ENCODE measurements at regions not wholly inside any gene's neighbourhood (a gene's known extent, or its start where the extent isn't known, plus 50 kb on each side); places are given as distances from the start of the nearest gene placed in this dataset.

DNA sequence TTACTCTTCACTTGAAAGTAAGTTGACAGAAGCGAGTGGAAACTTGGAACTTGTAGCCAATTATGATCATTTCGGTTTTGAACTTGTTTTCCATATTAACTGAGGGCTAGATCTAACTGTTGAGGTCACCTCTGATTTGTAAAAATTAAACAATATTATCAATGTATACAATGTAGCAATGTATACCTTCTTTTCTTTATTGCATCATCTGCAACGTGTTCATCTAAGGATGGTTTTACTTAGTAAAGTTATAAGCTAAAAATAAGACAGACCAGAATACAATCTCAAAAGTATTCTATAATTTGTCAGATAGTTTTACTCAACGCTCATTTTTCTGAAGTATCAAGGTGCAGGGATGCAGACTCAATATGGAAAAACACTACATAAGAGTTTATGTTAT lies 435.0 kb upstream of the TNP1 start:
- peaks cover 20% of the 10 kb centered on the region for H3K27me3 ChIP-seq
- peaks cover 12% of the 10 kb centered on the region for H3K4me1 ChIP-seq (ENCODE audit: low read depth)
- H3K4me3 ChIP-seq: no peak overlapping the region
- no peak overlapping the region for H3K27ac ChIP-seq
- H3K36me3 ChIP-seq: no peaks in the 10 kb centered on the region
- DNase-seq (ENCODE audit: low read depth in 1 of 2, low spot score in 1 of 2): no peak
- TF ChIP-seq, protein P1, sequence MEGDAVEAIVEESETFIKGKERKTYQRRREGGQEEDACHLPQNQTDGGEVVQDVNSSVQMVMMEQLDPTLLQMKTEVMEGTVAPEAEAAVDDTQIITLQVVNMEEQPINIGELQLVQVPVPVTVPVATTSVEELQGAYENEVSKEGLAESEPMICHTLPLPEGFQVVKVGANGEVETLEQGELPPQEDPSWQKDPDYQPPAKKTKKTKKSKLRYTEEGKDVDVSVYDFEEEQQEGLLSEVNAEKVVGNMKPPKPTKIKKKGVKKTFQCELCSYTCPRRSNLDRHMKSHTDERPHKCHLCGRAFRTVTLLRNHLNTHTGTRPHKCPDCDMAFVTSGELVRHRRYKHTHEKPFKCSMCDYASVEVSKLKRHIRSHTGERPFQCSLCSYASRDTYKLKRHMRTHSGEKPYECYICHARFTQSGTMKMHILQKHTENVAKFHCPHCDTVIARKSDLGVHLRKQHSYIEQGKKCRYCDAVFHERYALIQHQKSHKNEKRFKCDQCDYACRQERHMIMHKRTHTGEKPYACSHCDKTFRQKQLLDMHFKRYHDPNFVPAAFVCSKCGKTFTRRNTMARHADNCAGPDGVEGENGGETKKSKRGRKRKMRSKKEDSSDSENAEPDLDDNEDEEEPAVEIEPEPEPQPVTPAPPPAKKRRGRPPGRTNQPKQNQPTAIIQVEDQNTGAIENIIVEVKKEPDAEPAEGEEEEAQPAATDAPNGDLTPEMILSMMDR (IDR thresholded peaks at IDR 0.05; ENCODE audit: low read depth, low read length): no peak
- H3K9me3 ChIP-seq (ENCODE audit: low read depth): no peaks in the 10 kb centered on the region

DNA sequence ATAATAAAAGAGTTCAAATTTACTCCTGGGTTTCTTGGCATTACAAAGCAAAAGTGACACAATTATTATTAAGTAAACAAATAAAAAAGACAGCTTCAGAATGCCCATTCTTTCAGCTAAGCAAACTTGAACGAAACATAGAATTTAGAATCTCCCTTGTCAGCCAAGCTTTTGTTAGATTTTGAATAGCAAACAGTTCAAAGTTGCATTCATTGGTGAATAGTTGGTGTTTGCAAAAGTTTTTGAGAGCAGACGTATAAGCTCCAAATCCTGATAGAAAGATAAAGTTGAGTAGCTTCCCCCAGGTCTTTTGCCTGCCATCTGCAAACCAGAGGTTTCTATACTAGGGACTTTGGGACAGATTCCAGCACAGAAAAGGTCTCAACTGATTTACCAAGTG lies 434.3 kb upstream of the TNP1 start:
- TF ChIP-seq, protein P1 (IDR thresholded peaks at IDR 0.05; ENCODE audit: low read depth, low read length): no peak
- Histone ChIP-seq H3K27me3 (peaks cover 16% of the 10 kb centered on the region), H3K27ac (no peak overlapping the region), H3K4me3 (no peak overlapping the region), H3K4me1 (ENCODE audit: low read depth) (peaks cover 18% of the 10 kb centered on the region), H3K36me3 (no peaks in the 10 kb centered on the region), H3K9me3 (ENCODE audit: low read depth) (no peaks in the 10 kb centered on the region)
- no peak for DNase-seq (ENCODE audit: low read depth in 1 of 2, low spot score in 1 of 2)

DNA sequence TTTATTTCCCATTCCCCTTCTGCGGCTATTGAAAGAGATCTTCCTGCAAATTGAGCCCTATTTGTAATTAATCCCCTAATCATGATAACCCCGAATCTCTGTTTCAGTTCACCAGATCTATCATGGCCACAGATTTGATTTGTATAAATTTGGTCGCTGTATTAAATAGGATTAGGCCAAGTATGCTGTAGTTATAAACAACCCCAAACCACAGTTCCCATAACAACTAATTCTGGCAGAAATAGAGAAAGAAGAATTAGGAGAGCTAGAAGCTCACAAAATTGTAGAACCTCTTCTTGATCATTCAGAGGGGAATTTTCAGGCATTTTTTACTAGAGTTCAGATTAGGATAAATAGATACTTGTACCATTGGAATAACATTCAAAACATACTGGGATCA lies 433.7 kb upstream of the TNP1 start:
- H3K4me3 ChIP-seq: no peak overlapping the region
- H3K27ac ChIP-seq: no peak overlapping the region
- no peak for DNase-seq (ENCODE audit: low read depth in 1 of 2, low spot score in 1 of 2)
- TF ChIP-seq, protein P1 (IDR thresholded peaks at IDR 0.05; ENCODE audit: low read depth, low read length): no peak
- peaks cover 20% of the 10 kb centered on the region for H3K4me1 ChIP-seq (ENCODE audit: low read depth)
- no peaks in the 10 kb centered on the region for H3K9me3 ChIP-seq (ENCODE audit: low read depth)
- peaks cover 16% of the 10 kb centered on the region for H3K27me3 ChIP-seq
- no peaks in the 10 kb centered on the region for H3K36me3 ChIP-seq

DNA sequence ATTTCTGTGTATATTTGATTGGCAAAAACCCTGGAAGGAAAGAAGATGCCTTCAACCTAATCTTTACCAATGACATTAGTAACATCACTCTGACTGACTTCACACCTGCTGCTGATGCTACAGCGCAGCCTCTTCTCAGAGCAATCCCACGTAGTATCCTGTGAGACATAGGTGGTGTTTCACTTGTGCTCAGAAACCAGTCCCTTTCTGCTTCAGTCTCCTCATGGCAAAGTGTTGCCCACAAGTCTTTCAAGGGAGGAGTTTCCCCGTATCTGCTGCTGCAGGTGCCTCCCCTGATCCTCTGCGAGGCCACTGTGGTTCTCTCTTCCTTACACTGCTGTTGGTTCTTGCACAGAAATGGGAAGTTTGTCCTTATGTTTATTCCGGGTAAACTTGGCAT lies 433.2 kb upstream of the TNP1 start:
- H3K36me3 ChIP-seq: no peaks in the 10 kb centered on the region
- no peaks in the 10 kb centered on the region for H3K9me3 ChIP-seq (ENCODE audit: low read depth)
- no peak overlapping the region for H3K27ac ChIP-seq
- DNase-seq (ENCODE audit: low read depth in 1 of 2, low spot score in 1 of 2): no peak
- H3K4me3 ChIP-seq: no peak overlapping the region
- H3K4me1 ChIP-seq (ENCODE audit: low read depth): peaks cover 20% of the 10 kb centered on the region
- TF ChIP-seq, protein P1 (IDR thresholded peaks at IDR 0.05; ENCODE audit: low read depth, low read length): no peak
- peaks cover 16% of the 10 kb centered on the region for H3K27me3 ChIP-seq

DNA sequence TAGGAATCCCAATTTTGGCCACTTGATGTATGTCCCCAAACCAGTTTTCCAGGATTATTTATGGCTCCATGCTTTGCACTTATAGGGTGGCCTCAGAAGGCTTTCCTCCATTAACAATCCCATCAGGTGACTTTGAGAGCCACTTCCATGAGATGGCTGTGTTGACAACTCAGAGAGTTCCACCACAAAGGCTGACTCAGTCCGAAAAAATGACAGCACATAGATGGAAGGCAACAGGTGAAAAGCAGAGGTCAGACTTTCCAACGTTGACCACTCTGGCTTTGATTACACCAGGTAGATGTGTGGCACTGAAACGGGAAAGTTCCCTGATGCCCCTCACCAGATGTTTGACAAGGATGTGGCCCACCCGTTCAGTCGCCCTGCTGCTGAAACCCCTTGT lies 431.4 kb upstream of the TNP1 start:
- H3K9me3 ChIP-seq (ENCODE audit: low read depth): no peaks in the 10 kb centered on the region
- DNase-seq (ENCODE audit: low read depth in 1 of 2, low spot score in 1 of 2): peak in 1 of 2 donors; percentile 63
- H3K4me1 ChIP-seq (ENCODE audit: low read depth): peaks cover 20% of the 10 kb centered on the region
- TF ChIP-seq, protein P1 (IDR thresholded peaks at IDR 0.05; ENCODE audit: low read depth, low read length): no peak
- no peak overlapping the region for H3K4me3 ChIP-seq
- H3K27me3 ChIP-seq: peaks cover 18% of the 10 kb centered on the region
- H3K36me3 ChIP-seq: no peaks in the 10 kb centered on the region
- H3K27ac ChIP-seq: no peak overlapping the region

DNA sequence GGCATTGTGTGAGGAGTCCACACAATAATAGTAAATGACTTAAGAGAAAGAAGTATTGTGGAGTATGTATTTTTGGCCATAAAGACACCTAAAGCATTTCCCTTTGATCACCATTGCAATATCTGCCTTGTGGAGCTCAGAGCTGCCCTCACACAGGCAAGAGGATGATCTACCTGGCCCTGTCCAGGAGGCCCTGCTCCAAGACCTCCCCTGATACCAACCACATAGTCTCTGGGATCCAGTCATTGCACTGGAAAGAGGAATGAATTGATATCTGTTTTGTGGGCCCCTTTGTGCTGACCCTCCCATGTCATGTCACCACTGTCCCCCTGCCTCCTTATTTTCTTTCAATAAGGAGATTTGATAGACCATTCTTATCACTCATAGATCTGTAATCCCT lies 430.6 kb upstream of the TNP1 start:
- H3K4me3 ChIP-seq: no peak overlapping the region
- TF ChIP-seq, protein P1 (IDR thresholded peaks at IDR 0.05; ENCODE audit: low read depth, low read length): no peak
- peaks cover 22% of the 10 kb centered on the region for H3K27me3 ChIP-seq
- H3K4me1 ChIP-seq (ENCODE audit: low read depth): peaks cover 20% of the 10 kb centered on the region
- no peak overlapping the region for H3K27ac ChIP-seq
- no peaks in the 10 kb centered on the region for H3K9me3 ChIP-seq (ENCODE audit: low read depth)
- no peak for DNase-seq (ENCODE audit: low read depth in 1 of 2, low spot score in 1 of 2)
- H3K36me3 ChIP-seq: no peaks in the 10 kb centered on the region
